Loucy (cell line): ENCODE measurements at regions not wholly inside any gene's neighbourhood (a gene's known extent, or its start where the extent isn't known, plus 50 kb on each side); places are given as distances from the start of the nearest gene placed in this dataset.

Source experiments
- H2AFZ ChIP-seq: fragments of 200-600 bp; sonication (generic); 2 replicates; pipeline ENCODE4 v1.6.0; 2016; ENCODE audit warnings: antibody characterized with exemption, mild to moderate bottlenecking, low read length, moderate library complexity
- H3F3A ChIP-seq: fragments of 200-600 bp; 2 replicates; pipeline ENCODE4 v1.6.0; 2016; ENCODE audit warnings: antibody characterized with exemption, low read depth, mild to moderate bottlenecking
- H3K27me3 ChIP-seq: fragments of 200-600 bp; sonication (generic); 2 replicates; pipeline ENCODE4 v1.6.1; 2014; ENCODE audit warnings: low read length, mild to moderate bottlenecking; ENCODE audit not compliant: insufficient read depth, poor library complexity, severe bottlenecking
- H3K36me3 ChIP-seq: fragments of 200-600 bp; sonication (generic); 2 replicates; pipeline ENCODE4 v1.6.1; 2016; ENCODE audit warnings: low read length; ENCODE audit not compliant: insufficient read depth
- H3K4me1 ChIP-seq: fragments of 200-600 bp; sonication (generic); 2 replicates; pipeline ENCODE4 v1.5.1; 2014; ENCODE audit warnings: low read length, mild to moderate bottlenecking; ENCODE audit not compliant: insufficient read depth, poor library complexity, severe bottlenecking
- H3K4me2 ChIP-seq: fragments of 200-600 bp; sonication (generic); 2 replicates; pipeline ENCODE4 v1.6.0; 2014; ENCODE audit warnings: antibody characterized with exemption, low read length, low read depth, mild to moderate bottlenecking; ENCODE audit not compliant: poor library complexity, severe bottlenecking
- H3K4me3 ChIP-seq: fragments of 200-600 bp; sonication (generic); 2 replicates; pipeline ENCODE4 v1.5.1; 2014; ENCODE audit warnings: low read length, mild to moderate bottlenecking, mixed read lengths; ENCODE audit not compliant: poor library complexity, severe bottlenecking
- H3K79me2 ChIP-seq: fragments of 200-600 bp; sonication (generic); 2 replicates; pipeline ENCODE4 v1.6.1; 2014; ENCODE audit warnings: low read length; ENCODE audit not compliant: insufficient read depth
- H3K9ac ChIP-seq: fragments of 200-600 bp; sonication (generic); 2 replicates; pipeline ENCODE4 v1.6.0; 2014; ENCODE audit warnings: mild to moderate bottlenecking, low read depth, low read length, moderate library complexity; ENCODE audit not compliant: poor library complexity, severe bottlenecking
- H3K9me2 ChIP-seq: fragments of 200-600 bp; sonication (generic); replicated peaks from 2 replicates; pipeline ENCODE4 v1.6.1; 2016; ENCODE audit warnings: low read depth, low read length, mixed read lengths
- H3K9me3 ChIP-seq: fragments of 200-600 bp; sonication (generic); 2 replicates; pipeline ENCODE4 v1.6.1; 2014; ENCODE audit warnings: mild to moderate bottlenecking, antibody characterized with exemption, low read length, low read depth; ENCODE audit not compliant: insufficient read depth
- H4K20me1 ChIP-seq: fragments of 200-600 bp; sonication (generic); 2 replicates; pipeline ENCODE4 v1.6.0; 2014; ENCODE audit warnings: antibody characterized with exemption, low read length, mild to moderate bottlenecking; ENCODE audit not compliant: insufficient read depth, poor library complexity, severe bottlenecking
- CTCF ChIP-seq: fragments of 200-600 bp; sonication (generic); conservative IDR thresholded peaks from 2 replicates; pipeline ENCODE4 v1.5.1; 2014; ENCODE audit warnings: mild to moderate bottlenecking, antibody characterized with exemption, low read length
- EZH2phosphoT487 ChIP-seq: fragments of 200-600 bp; IDR thresholded peaks from 2 replicates; pipeline ENCODE4 v1.6.1; 2018; ENCODE audit warnings: antibody characterized with exemption, mild to moderate bottlenecking, moderate library complexity, borderline replicate concordance

- Histone ChIP-seq H3K36me3 (no peaks in the 10 kb centered on the region), H3K79me2 (no peaks in the 10 kb centered on the region), H2AFZ (no peak overlapping the region), H3K4me2 (no peak overlapping the region), H3K27me3 (no peaks in the 10 kb centered on the region), H3K4me1 (no peaks in the 10 kb centered on the region), H3K9me3 (no peaks in the 10 kb centered on the region), H3F3A (no peaks in the 10 kb centered on the region), H4K20me1 (no peaks in the 10 kb centered on the region), H3K9me2 (no peaks in the 10 kb centered on the region), H3K9ac (no peak overlapping the region), H3K4me3 (no peak overlapping the region)
- no peak for TF ChIP-seq EZH2phosphoT487
- TF ChIP-seq CTCF: no peak
These were observed 175.8 kb downstream of the FMR1NB start for GRCh38 chrX:148156986-148157385.

- H3K27me3 ChIP-seq: no peaks in the 10 kb centered on the region
- H3K9me3 ChIP-seq: no peaks in the 10 kb centered on the region
- no peak overlapping the region for H3K4me2 ChIP-seq
- H2AFZ ChIP-seq: peak overlapping the region; percentile 10; the same call in 1 of the 2 replicates
- H3F3A ChIP-seq: no peaks in the 10 kb centered on the region
- H3K36me3 ChIP-seq: no peaks in the 10 kb centered on the region
- no peak overlapping the region for H3K4me3 ChIP-seq
- no peaks in the 10 kb centered on the region for H3K79me2 ChIP-seq
- no peaks in the 10 kb centered on the region for H4K20me1 ChIP-seq
- H3K9ac ChIP-seq: no peak overlapping the region
- no peaks in the 10 kb centered on the region for H3K9me2 ChIP-seq
- TF ChIP-seq CTCF (no peak), EZH2phosphoT487 (no peak)
- H3K4me1 ChIP-seq: no peaks in the 10 kb centered on the region
These were observed 178.7 kb downstream of the FMR1NB start for GRCh38 chrX:148159796-148160195.

GRCh38 chrX:148161701-148162100, 180.6 kb downstream of the FMR1NB start:
- no peaks in the 10 kb centered on the region for H3K27me3 ChIP-seq

More at GRCh38 chrX:148161701-148162100, 180.6 kb downstream of the FMR1NB start:
- H3K9me3 ChIP-seq: no peaks in the 10 kb centered on the region
- H3K4me3 ChIP-seq: no peak overlapping the region
- H3K9me2 ChIP-seq: no peaks in the 10 kb centered on the region
- TF ChIP-seq EZH2phosphoT487: no peak
- no peak for TF ChIP-seq CTCF
- no peaks in the 10 kb centered on the region for H3F3A ChIP-seq
- no peaks in the 10 kb centered on the region for H3K79me2 ChIP-seq
- H3K9ac ChIP-seq: no peak overlapping the region
- H3K4me1 ChIP-seq: no peaks in the 10 kb centered on the region
- H3K36me3 ChIP-seq: no peaks in the 10 kb centered on the region
- no peak overlapping the region for H3K4me2 ChIP-seq
- no peaks in the 10 kb centered on the region for H4K20me1 ChIP-seq
- H2AFZ ChIP-seq: no peak overlapping the region
